Fibroblast of lung (primary cell): ENCODE measurements at regions not wholly inside any gene's neighbourhood (a gene's known extent, or its start where the extent isn't known, plus 50 kb on each side); places are given as distances from the start of the nearest gene placed in this dataset.
A peak's percentile ranks its signal among the peaks of the same experiment; 100 is the strongest.

Experiments used
- DNase-seq, 2 donors: peaks; one replicate each; pipeline versions ENCODE4 v3.0.0 to v3.0.0-alpha.2; 2010; ENCODE audit warnings: low read depth in 2 of 2
- H2AFZ ChIP-seq: 2 replicates; pipeline ENCODE4 v1.5.1; 2012; ENCODE audit warnings: low read length, control low read depth, inconsistent platforms
- H3K27ac ChIP-seq: 2 replicates; pipeline ENCODE4 v1.5.1; 2011; ENCODE audit warnings: low read length, control low read depth; ENCODE audit not compliant: insufficient read depth
- H3K27me3 ChIP-seq: 2 replicates; pipeline ENCODE4 v1.5.1; 2011; ENCODE audit warnings: mild to moderate bottlenecking, low read length; ENCODE audit not compliant: control insufficient read depth, insufficient read depth
- H3K36me3 ChIP-seq: 2 replicates; pipeline ENCODE4 v1.5.1; 2011; ENCODE audit warnings: low read length; ENCODE audit not compliant: control insufficient read depth, insufficient read depth
- H3K4me1 ChIP-seq: 2 replicates; pipeline ENCODE4 v1.5.1; 2011; ENCODE audit warnings: low read length; ENCODE audit not compliant: control insufficient read depth, insufficient read depth; ENCODE audit errors: extremely low read depth
- H3K4me2 ChIP-seq: 2 replicates; pipeline ENCODE4 v1.5.1; 2011; ENCODE audit warnings: low read length, control low read depth; ENCODE audit not compliant: insufficient read depth; ENCODE audit errors: extremely low read depth
- H3K4me3 ChIP-seq, 4 experiments: fragments of 200-600 bp in 1 of 4; sonication (generic) in 1 of 4; replicated peaks in 1 of 4; 2 replicates each; pipeline ENCODE4 v1.5.1; 2011 to 2016; ENCODE audit warnings: low read length in 4 of 4, low read depth in 3 of 4, mild to moderate bottlenecking in 3 of 4, control low read depth in 2 of 4, inconsistent platforms in 1 of 4, mixed read lengths in 1 of 4; ENCODE audit not compliant: insufficient read depth in 1 of 4; ENCODE audit errors: control extremely low read depth in 1 of 4
- H3K79me2 ChIP-seq: 2 replicates; pipeline ENCODE4 v1.5.1; 2012; ENCODE audit warnings: mild to moderate bottlenecking, low read length, inconsistent platforms; ENCODE audit not compliant: control insufficient read depth, insufficient read depth
- H3K9ac ChIP-seq: 2 replicates; pipeline ENCODE4 v1.5.1; 2011; ENCODE audit warnings: mild to moderate bottlenecking, low read length, control low read depth; ENCODE audit not compliant: insufficient read depth
- H3K9me3 ChIP-seq: 2 replicates; pipeline ENCODE4 v1.5.1; 2012; ENCODE audit warnings: low read depth, low read length; ENCODE audit not compliant: control insufficient read depth, insufficient read depth
- H4K20me1 ChIP-seq: 2 replicates; pipeline ENCODE4 v1.5.1; 2011; ENCODE audit warnings: low read length; ENCODE audit not compliant: control insufficient read depth, insufficient read depth; ENCODE audit errors: extremely low read depth
- EZH2 ChIP-seq: IDR thresholded peaks from 2 replicates; pipeline ENCODE4 v1.5.1; 2012; ENCODE audit warnings: low read length, control low read depth, mild to moderate bottlenecking; ENCODE audit errors: missing control alignments
- TF ChIP-seq, protein P1 (sequence below), 2 donors: IDR thresholded peaks in 1 of 2; conservative IDR thresholded peaks in 1 of 2; 1 replicate in 1 of 2; 2 replicates in 1 of 2; pipeline ENCODE4 v1.5.1; 2011 to 2012; ENCODE audit warnings: low read length in 2 of 2, control low read depth in 1 of 2, inconsistent platforms in 1 of 2, low read depth in 1 of 2, mild to moderate bottlenecking in 1 of 2

DNA sequence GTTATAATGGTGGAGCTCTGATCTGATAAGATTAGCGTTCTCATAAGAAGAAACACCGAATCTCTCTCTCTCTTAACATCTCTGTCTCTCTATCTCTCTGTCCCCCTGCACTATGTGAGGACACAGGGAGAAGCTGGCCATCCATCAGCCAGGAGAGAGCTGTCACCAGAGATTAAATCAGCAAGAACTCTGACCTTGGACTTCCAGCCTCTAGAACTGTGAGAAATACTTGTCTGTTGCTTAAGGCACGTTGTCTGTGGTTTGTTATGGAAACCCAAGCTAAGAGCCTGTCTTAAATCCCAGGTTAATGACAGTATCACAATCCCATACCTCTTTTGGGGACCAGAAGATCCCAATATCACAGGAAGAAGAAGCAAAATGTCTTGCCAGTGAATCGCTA lies 132.0 kb upstream of the AKR1E2 start:
- Histone ChIP-seq H3K9ac (no peak overlapping the region), H3K36me3 (no peaks in the 10 kb centered on the region), H2AFZ (no peak overlapping the region), H3K9me3 (no peaks in the 10 kb centered on the region), H3K4me2 (no peak overlapping the region), H3K27me3 (no peaks in the 10 kb centered on the region), H3K79me2 (no peaks in the 10 kb centered on the region), H3K4me3 (no peak overlapping the region), H3K27ac (no peak overlapping the region), H3K4me1 (peaks cover 2% of the 10 kb centered on the region), H4K20me1 (no peaks in the 10 kb centered on the region)
- TF ChIP-seq EZH2 = no peak
- TF ChIP-seq, protein P1, sequence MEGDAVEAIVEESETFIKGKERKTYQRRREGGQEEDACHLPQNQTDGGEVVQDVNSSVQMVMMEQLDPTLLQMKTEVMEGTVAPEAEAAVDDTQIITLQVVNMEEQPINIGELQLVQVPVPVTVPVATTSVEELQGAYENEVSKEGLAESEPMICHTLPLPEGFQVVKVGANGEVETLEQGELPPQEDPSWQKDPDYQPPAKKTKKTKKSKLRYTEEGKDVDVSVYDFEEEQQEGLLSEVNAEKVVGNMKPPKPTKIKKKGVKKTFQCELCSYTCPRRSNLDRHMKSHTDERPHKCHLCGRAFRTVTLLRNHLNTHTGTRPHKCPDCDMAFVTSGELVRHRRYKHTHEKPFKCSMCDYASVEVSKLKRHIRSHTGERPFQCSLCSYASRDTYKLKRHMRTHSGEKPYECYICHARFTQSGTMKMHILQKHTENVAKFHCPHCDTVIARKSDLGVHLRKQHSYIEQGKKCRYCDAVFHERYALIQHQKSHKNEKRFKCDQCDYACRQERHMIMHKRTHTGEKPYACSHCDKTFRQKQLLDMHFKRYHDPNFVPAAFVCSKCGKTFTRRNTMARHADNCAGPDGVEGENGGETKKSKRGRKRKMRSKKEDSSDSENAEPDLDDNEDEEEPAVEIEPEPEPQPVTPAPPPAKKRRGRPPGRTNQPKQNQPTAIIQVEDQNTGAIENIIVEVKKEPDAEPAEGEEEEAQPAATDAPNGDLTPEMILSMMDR (conservative IDR thresholded peaks at IDR 0.05 in 1 of 2, IDR thresholded peaks at IDR 0.05 in 1 of 2; ENCODE audit: low read depth in 1 of 2, low read length in 2 of 2) = no peak
- DNase-seq = no peak

DNA sequence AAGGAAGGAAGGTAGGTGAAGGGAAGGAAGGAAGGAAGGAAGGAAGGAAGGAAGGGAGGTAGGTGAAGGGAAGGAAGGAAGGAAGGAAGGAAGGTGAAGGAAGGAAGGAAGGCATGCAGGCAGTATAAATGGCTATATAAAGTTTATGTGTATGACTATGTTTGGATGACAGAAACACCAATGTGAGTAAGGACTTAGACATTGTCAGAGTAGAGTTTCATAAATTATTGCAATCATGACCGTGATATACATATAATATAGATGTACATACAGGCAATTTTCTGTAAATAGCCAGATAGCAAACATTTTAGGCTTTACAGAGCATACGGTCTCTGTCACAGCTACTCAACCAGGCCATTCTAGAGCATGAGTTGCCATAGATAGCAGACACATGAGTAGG lies 133.8 kb upstream of the AKR1E2 start:
- no peak overlapping the region for H3K4me2 ChIP-seq
- H3K36me3 ChIP-seq = no peaks in the 10 kb centered on the region
- H2AFZ ChIP-seq = peak overlapping the region; percentile 61
- H3K27ac ChIP-seq = no peak overlapping the region
- DNase-seq = no peak
- TF ChIP-seq EZH2 = no peak
- TF ChIP-seq, protein P1 (conservative IDR thresholded peaks at IDR 0.05 in 1 of 2, IDR thresholded peaks at IDR 0.05 in 1 of 2; ENCODE audit: low read depth in 1 of 2, low read length in 2 of 2) = no peak
- no peak overlapping the region for H3K4me3 ChIP-seq
- no peak overlapping the region for H3K9ac ChIP-seq
- H3K27me3 ChIP-seq = no peaks in the 10 kb centered on the region
- H3K79me2 ChIP-seq = no peaks in the 10 kb centered on the region
- H3K9me3 ChIP-seq = no peaks in the 10 kb centered on the region
- no peaks in the 10 kb centered on the region for H4K20me1 ChIP-seq
- H3K4me1 ChIP-seq = no peaks in the 10 kb centered on the region

DNA sequence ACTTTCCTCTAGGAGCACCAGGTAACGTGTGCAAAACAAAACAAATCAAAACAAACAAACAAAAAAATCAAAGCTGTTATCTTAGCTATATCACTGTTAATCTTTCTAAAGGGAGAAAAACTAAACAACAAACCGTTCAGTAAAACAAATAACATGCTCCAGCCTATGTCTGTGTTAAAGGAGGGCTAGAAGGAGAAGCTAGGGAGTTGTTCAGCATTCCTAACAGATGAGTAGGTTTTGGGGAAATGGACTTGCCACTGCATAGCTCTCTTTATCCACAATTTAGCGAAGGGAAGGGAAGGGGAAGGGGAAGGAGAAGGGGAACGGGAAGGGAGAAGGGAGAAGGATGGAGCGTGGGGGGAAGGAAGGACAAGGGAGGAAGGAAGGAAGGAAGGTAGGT lies 134.2 kb upstream of the AKR1E2 start:
- H2AFZ ChIP-seq = peak overlapping the region; percentile 61
- no peak for TF ChIP-seq EZH2
- TF ChIP-seq, protein P1 (conservative IDR thresholded peaks at IDR 0.05 in 1 of 2, IDR thresholded peaks at IDR 0.05 in 1 of 2; ENCODE audit: low read depth in 1 of 2, low read length in 2 of 2) = no peak
- no peaks in the 10 kb centered on the region for H3K27me3 ChIP-seq
- DNase-seq = peak; percentile 62 to 80
- H3K9ac ChIP-seq = no peak overlapping the region
- no peaks in the 10 kb centered on the region for H4K20me1 ChIP-seq
- H3K79me2 ChIP-seq = no peaks in the 10 kb centered on the region
- H3K9me3 ChIP-seq = no peaks in the 10 kb centered on the region
- no peak overlapping the region for H3K4me3 ChIP-seq
- H3K4me2 ChIP-seq = no peak overlapping the region
- H3K27ac ChIP-seq = no peak overlapping the region
- H3K36me3 ChIP-seq = no peaks in the 10 kb centered on the region
- no peaks in the 10 kb centered on the region for H3K4me1 ChIP-seq
